ENCODE measurements at regions not wholly inside any gene's neighbourhood (a gene's known extent, or its start where the extent isn't known, plus 50 kb on each side); places are given as distances from the start of the nearest gene placed in this dataset.
"Not testable (repeated sequence)": the region's sequence is repeated elsewhere in the genome, so short reads cannot be mapped to it uniquely, and the experiment has no call there.

DNA sequence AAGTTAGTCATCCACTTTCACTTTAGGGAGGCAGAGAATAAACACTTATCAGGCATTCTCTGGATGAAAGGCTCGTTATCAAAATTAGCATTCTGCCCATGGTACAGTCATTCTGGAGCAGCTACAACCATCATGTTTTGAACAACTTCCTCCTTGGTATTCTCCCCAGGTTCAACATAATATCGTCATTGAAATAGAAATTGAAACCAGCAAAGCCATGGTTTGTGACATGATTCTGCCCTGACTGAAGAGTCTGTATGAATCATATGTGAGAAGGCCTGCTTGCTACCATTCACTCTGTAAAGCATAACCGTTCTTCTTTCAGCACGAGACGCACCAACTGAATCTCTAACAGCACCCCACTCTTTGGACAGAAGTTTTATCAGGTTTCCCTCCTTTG, 127.5 kb upstream of the RADX start:
- intact Hi-C loops (cut with micrococcal nuclease) = loop anchor here (1.0 to 10.0 kb wide), 3 partner anchors 29 to 631 kb away; partner anchors contain the start of genes RADX and RBM41
- no peaks in the 10 kb centered on the region for H3K27me3 Mint-ChIP-seq
- H3K4me1 Mint-ChIP-seq = peaks cover 16% of the 10 kb centered on the region
- DNase-seq = peak; percentile 75
- no peaks in the 10 kb centered on the region for H3K36me3 Mint-ChIP-seq (ENCODE audit: low read depth)
- peak overlapping the region; percentile 74 for H3K4me3 Mint-ChIP-seq
- H3K9me3 Mint-ChIP-seq = peaks cover 3% of the 10 kb centered on the region
- peak overlapping the region; percentile 87 for H3K27ac Mint-ChIP-seq

DNA sequence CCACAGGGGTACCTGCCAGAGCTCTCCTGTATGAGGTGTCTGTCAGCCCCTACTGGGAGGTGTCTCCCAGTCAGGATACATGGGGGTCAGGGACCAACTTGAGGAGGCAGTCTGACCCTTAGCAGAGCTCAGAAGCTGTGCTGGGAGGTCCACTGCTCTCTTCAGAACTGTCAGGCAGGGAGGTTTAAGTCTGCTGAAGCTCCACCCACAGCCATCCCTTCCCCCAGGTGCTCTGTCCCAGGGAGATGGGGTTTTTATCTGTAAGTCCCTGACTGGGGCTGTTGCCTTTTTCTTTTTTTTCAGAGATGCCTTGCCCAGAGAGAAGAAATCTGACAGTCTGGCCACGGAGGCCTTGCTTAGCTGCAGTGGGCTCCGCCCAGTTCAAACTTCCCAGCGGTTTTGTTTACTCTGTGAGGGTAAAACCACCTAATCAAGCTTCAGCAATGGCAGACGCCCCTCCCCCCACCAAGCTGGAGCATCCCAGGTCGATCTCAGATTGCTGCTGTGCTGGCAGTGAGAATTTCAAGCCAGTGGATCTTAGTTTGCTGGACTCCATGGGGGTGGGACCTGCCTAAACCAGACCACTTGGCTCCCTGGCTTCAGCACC, 118.5 kb upstream of the RADX start:
- not testable (repeated sequence) for H3K4me1 Mint-ChIP-seq, H3K27me3 Mint-ChIP-seq

GRCh38 chrX:106499473-106499872, 112.3 kb upstream of the RADX start:
- no peaks in the 10 kb centered on the region for H3K27me3 Mint-ChIP-seq
- no peak overlapping the region for H3K27ac Mint-ChIP-seq
- intact Hi-C loops (cut with micrococcal nuclease) = loop anchor here (5.0 kb wide), 1 partner anchor 42 kb away; no protein-coding TSS in a partner anchor

More for the DNA sequence above, 118.5 kb upstream of the RADX start:
- H3K9me3 Mint-ChIP-seq; H3K36me3 Mint-ChIP-seq (ENCODE audit: low read depth); DNase-seq; intact Hi-C loops (cut with micrococcal nuclease); H3K27ac Mint-ChIP-seq; H3K4me3 Mint-ChIP-seq: not testable (repeated sequence)

GRCh38 chrX:106510713-106511403, 100.9 kb upstream of the RADX start:
- Mint-ChIP-seq H3K27ac (no peak overlapping the region), H3K4me1 (peaks cover 4% of the 10 kb centered on the region), H3K36me3 (ENCODE audit: low read depth) (no peaks in the 10 kb centered on the region), H3K9me3 (no peaks in the 10 kb centered on the region), H3K4me3 (no peak overlapping the region), H3K27me3 (no peaks in the 10 kb centered on the region)
- no peak for DNase-seq
- intact Hi-C loops (cut with micrococcal nuclease) = no loop called here

More at GRCh38 chrX:106499473-106499872, 112.3 kb upstream of the RADX start:
- Mint-ChIP-seq H3K4me1 (peaks cover 3% of the 10 kb centered on the region), H3K9me3 (peaks cover 4% of the 10 kb centered on the region), H3K4me3 (no peak overlapping the region), H3K36me3 (ENCODE audit: low read depth) (peaks cover 4% of the 10 kb centered on the region)
- DNase-seq = no peak

Data from activated CD4-positive, alpha-beta T cell treated with anti-CD3 and anti-CD28 coated beads, Interleukin-2, amount 10 ng/mL, durations not matched to agents 24 days and 14 days (primary cell).